ENCODE measurements at regions not wholly inside any gene's neighbourhood (a gene's known extent, or its start where the extent isn't known, plus 50 kb on each side); places are given as distances from the start of the nearest gene placed in this dataset.
"Not testable (repeated sequence)": the region's sequence is repeated elsewhere in the genome, so short reads cannot be mapped to it uniquely, and the experiment has no call there.

DNA sequence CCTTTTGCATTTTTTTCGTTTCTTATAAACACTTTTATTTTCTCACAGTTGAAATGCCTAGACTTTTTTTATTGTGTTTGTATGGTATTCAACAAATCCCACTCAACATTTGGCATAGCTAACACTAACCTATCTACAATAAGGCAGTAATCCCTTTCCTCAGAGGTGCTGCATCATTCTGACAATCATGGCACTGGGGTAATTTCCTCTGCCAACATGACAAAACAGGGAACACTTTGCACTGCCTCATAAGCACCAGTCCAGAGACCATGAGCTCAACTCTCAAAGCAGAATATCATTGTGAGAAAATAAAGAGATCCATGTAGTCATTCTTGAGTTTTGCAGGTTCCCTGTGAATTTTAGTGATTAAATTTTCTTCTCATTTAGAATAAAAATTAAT lies 183.8 kb upstream of the INTU start:
- ATAC-seq (ENCODE audit: low FRiP score) = no peak
- no peak for DNase-seq (ENCODE audit: low spot score)
- TF ChIP-seq CTCF (IDR thresholded peaks at IDR 0.05) = no peak

GRCh38 chr4:127449449-127449848 lies 183.3 kb upstream of the INTU start:
- no peak for TF ChIP-seq CTCF (IDR thresholded peaks at IDR 0.05)
- no peak for ATAC-seq (ENCODE audit: low FRiP score)
- DNase-seq (ENCODE audit: low spot score) = no peak

DNA sequence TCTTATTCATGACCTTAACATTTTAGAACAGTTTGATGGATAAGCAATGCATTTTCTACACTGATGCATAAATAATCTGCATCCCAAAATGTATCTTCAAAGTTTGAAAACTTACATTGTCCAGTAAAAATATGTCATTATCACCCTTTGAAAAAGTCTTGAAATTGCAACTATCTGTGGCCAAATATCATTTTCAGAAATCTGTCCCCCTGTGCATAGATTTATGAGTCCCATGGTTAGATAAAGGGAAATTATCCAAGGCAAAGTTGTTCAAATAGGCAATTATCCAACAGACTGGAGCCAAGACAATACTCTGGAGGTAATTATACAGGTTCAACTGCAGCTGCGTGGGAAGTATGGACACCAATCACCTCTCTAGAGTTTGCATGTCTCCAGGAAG lies 182.5 kb upstream of the INTU start:
- DNase-seq (ENCODE audit: low spot score) (no peak), ATAC-seq (ENCODE audit: low FRiP score) (no peak)
- TF ChIP-seq CTCF (IDR thresholded peaks at IDR 0.05) = no peak

- DNase-seq (ENCODE audit: low spot score) (no peak), ATAC-seq (ENCODE audit: low FRiP score) (no peak)
- no peak for TF ChIP-seq CTCF (IDR thresholded peaks at IDR 0.05)
Observed at GRCh38 chr4:127463883-127464282, 168.9 kb upstream of the INTU start.

DNA sequence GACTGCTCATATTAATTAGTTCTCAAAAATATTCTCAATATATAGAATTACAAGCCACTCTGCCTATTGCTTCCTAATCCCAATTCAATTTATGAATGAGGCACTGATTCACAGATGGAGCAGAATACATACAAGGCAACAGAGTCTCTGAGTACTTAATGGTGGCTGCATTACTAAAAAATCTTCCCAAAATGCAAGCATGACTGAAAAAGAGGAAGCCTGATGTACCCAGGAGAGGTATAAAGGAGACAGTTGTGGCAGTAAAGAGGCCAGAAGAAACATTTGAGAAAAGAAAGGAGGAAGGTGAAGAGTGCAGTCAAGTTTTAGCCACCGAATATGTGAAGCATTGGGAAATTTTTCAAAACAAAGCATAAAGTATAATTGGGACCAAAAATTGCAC lies 163.2 kb upstream of the INTU start:
- no peak for TF ChIP-seq CTCF (IDR thresholded peaks at IDR 0.05)
- ATAC-seq (ENCODE audit: low FRiP score) (no peak), DNase-seq (ENCODE audit: low spot score) (no peak)

- TF ChIP-seq CTCF (IDR thresholded peaks at IDR 0.05) = no peak
- ATAC-seq (ENCODE audit: low FRiP score) (no peak), DNase-seq (ENCODE audit: low spot score) (no peak)
Observed at GRCh38 chr4:127469959-127470809, 162.6 kb upstream of the INTU start.

DNA sequence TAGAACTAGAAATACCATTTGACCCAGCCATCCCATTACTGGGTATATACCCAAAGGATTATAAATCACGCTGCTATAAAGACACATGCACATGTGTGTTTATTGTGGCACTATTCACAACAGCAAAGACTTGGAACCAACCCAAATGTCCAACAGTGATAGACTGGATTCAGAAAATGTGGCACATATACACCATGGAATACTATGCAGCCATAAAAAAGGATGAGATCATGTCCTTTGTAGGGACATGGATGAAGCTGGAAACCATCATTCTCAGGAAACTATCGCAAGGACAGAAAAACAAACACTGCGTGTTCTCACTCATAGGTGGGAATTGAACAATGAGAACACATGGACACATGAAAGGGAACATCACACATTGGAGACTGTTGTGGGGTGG lies 154.5 kb upstream of the INTU start:
- DNase-seq (ENCODE audit: low spot score) = not testable (repeated sequence)

More for the DNA sequence above, 154.5 kb upstream of the INTU start:
- not testable (repeated sequence) for ATAC-seq (ENCODE audit: low FRiP score)

Data from omental fat pad (tissue), 3 donors.